ENCODE measurements at regions not wholly inside any gene's neighbourhood (a gene's known extent, or its start where the extent isn't known, plus 50 kb on each side); places are given as distances from the start of the nearest gene placed in this dataset.

- no peak for TF ChIP-seq CTCF (IDR thresholded peaks at IDR 0.05)
- no peak for TF ChIP-seq POLR2A (IDR thresholded peaks at IDR 0.05)
These were observed 629.0 kb upstream of the PFKP start for GRCh38 chr10:2438248-2438939.
